SK-MEL-5 (cell line): ENCODE measurements at regions not wholly inside any gene's neighbourhood (a gene's known extent, or its start where the extent isn't known, plus 50 kb on each side); places are given as distances from the start of the nearest gene placed in this dataset.
"Not testable (repeated sequence)": the region's sequence is repeated elsewhere in the genome, so short reads cannot be mapped to it uniquely, and the experiment has no call there.

ENCODE experiments used
- DNase-seq: peaks from one replicate; pipeline ENCODE4 v3.0.0-alpha.2; 2016; ENCODE audit warnings: low read depth, low spot score
- in situ Hi-C: cut with HindIII; loops from 2 replicates; pipeline ENCODE4 v1.10.0; 2016; ENCODE audit warnings: low sequenced_read_pairs, high pct_unique_total_duplicates, low pct_unique_long_range_greater_than_20kb

DNA sequence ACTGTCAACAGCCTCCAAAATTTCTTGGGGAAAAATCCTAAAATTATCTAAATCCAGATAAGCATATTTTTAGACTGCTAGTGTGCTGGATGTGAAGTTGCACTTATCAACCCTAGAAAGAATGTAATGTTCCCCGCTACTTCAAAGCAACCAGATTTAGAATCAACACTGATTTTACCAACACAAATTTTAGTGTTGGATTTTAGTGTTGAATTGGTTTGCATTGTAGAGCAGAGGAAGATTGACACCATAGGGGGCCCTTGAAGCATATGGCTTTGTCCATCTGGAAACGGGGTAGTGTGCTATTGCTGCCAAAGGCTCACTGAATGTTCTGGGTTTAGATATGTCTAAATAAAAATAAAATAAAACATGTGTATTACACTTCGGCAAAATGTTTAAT is 126.3 kb upstream of the EMCN start:
- no peak for DNase-seq
- in situ Hi-C loops = no loop called here

DNA sequence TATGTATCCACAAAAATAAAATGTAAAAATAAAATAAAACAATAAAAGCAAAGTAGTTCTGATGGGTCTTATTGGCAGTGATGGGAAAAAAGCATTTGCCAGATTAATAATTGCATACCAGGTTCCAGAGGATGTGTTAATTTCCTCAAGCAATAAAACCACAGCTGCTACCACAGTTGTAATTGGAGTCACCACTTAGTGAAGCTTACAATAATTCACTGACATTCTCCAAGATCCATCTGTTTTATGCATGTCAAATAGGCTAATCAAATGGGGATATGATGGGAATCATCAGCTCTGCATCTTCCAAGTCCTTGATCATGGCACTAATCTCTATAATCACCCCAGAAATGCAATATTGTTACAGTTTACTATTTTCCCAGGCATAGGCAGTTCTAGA is 123.5 kb upstream of the EMCN start:
- in situ Hi-C loops = no loop called here
- no peak for DNase-seq

DNA sequence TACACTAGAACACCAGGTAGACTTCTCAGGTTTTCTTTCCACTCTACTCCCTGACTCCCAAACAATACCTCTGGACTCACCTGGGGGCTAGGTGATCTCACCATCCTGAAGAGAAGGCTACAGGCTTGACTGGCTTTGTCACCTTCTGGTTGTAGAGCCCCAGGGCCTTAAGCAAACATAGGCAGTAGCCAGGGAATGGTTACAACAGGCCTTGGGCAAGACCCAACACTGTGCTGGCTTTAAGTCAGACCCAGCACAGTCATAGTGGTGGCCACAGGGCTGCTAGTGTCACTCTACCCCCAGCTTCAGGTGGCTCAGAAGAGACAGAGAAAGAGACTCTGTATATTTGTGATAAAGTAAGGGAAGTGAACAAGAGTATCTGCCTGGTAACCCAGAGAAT is 118.1 kb upstream of the EMCN start:
- DNase-seq = no peak
- in situ Hi-C loops = no loop called here

DNA sequence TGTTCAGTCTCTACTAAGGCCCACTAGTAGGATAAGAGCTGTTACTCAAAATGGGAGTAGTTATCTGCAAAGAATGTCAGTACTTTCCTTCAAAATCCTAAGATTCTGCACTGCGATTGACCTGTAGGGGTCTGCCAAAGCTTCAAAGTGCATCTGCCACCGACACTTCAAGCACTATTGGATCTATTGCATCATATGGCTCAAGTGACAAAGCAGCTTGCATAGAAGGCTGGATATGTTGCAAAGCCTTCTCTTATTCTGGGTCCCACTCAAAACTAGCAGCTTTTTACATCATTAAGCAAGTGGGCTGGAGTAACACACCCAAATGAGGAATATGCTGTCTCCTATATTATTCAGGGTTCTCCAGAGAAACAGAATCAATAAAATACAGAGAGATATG is 115.4 kb upstream of the EMCN start:
- in situ Hi-C loops = no loop called here
- no peak for DNase-seq

DNA sequence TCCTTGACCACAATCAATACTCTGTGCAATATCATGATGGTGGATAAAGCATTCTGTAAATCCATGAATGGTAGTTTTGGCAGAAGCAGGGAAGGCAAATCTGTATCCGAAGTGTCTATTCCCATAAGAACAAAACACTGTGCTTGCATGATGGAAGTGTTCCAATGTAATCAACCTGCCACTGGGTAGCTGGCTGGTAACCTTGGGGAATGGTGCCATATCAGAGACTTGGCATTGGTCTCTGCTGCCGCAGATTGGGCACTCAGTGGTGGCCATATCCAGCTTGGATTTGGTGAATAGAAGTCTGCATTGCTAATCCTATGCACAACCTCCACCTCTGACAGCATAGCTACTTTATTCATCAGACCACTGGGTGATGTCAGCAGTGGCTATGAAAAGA is 114.3 kb upstream of the EMCN start:
- in situ Hi-C loops = no loop called here
- no peak for DNase-seq

DNA sequence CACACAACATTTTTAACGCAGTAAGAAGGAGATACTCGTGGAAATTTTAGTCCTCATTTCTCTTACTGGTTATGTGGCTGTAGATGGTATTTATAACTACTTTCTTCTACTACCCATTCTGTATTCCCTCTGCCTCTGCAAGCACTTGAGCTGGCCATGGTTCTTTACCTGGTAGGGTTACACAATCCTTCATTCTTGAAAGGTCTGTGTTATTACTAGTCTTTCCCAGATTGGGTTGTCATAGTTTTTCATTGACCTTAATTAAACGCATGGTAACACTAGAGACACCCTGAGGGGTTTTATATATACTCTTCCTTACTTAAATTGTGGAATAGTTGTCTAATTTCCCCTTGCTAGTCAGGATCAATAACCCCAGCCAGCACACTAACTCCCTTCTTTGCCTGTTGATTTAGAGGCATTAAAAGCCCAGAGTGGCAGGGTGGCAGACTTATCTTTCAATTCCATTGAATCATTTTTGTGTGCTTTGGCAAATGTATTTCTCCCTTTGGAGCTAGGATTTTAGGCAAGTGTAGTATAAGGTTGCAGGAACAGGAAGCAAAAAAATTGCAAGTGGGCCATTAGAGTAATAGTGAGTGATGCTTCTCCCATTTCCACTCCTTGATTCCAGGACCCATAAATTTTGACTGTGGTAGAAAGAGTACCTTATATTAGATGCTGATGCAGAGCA is 113.6 kb upstream of the EMCN start:
- DNase-seq = no peak
- in situ Hi-C loops = no loop called here

DNA sequence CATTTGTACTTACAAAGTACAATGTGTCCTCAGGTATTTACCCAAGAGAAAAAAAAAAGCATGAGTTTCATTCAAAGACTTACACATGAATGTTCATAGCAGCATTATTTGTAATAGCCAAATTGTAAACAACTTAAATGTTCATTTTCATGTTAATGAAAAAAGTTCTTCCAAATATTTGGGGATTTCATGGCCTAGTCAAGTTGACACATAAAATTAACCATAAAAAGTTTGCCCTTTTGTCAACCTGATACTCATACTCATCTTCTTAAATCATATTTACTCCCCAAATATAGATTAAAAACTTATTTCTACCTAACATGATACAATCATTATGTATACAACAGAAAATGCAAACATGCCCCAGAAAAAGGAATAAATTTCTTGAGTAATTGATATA is 112.5 kb upstream of the EMCN start:
- in situ Hi-C loops = no loop called here

DNA sequence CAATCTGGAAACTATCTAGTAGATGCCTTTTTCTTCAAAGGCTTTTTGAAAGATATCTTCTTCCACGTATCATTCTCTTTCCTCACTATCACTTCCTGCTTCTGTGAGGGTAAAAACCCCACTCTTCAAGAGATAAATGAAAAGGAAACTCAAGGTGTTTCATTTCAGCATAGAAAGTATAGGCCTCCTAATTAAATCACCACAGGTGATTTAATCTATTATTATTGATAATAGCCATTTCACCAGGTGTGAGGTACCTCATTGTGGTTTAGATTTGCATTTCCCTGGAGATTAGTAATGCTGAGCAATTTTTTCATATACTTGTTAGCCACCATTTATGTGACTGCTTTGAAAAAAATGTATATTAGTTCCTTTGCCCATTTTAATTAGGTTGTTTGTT is 92.0 kb upstream of the EMCN start:
- in situ Hi-C loops = no loop called here
- no peak for DNase-seq

More for the DNA sequence above, 112.5 kb upstream of the EMCN start:
- DNase-seq = no peak

DNA sequence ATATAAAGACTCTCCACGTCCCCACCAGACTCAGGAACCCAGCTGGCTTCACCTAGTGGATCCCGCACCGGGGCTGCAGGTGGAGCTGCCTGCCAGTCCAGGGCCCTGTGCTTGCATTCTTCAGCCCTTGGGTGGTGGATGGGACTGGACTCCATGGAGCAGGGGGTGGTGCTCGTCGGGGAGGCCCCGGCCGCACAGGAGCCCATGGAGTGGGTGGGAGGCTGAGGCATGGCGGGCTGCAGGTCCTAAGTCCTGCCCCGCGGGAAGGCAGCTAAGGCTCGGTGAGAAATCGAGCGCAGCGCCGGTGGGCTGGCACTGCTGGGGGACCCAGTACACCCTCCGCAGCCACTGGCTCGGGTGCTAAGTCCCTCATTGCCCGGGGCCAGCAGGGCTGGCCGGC is 90.8 kb upstream of the EMCN start:
- DNase-seq, in situ Hi-C loops: not testable (repeated sequence)

DNA sequence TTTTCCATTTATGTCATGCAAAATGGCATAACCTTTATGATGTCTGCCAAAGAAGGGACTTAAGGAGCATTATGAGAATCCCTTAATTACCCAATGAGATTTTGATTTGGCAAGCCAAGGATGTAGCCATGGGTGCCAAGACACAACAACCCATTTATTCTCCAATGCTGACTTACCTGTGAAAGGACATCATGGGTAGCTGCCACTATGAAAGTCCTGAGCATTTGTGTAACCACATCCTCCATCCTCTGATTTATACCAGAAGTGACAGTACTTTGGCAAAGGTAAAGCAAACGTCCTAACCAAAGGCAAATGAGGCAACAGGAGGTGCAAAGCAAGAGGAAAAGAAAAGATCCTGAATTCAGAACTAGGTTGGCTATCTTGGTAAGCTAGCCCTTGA is 87.3 kb upstream of the EMCN start:
- no peak for DNase-seq
- in situ Hi-C loops = no loop called here

DNA sequence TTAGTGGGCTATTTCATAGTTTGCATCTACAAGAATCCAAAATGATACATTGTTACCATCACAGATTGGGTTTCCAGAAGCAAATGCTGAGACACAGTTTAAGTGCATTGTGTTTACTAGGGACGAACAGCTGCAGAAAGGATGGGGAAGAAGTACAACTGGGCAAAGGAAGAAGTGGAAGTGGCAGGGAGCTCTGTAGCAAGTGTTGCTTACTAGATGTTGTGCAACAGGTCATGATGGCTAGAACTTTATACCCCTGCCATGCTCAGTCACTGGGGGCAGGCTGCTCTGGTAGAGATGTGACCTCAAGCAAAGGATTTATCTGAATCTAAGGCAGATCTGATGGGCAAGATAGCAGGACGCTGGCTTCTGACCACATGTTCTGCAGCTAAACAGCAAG is 76.1 kb upstream of the EMCN start:
- no peak for DNase-seq
- in situ Hi-C loops = no loop called here

DNA sequence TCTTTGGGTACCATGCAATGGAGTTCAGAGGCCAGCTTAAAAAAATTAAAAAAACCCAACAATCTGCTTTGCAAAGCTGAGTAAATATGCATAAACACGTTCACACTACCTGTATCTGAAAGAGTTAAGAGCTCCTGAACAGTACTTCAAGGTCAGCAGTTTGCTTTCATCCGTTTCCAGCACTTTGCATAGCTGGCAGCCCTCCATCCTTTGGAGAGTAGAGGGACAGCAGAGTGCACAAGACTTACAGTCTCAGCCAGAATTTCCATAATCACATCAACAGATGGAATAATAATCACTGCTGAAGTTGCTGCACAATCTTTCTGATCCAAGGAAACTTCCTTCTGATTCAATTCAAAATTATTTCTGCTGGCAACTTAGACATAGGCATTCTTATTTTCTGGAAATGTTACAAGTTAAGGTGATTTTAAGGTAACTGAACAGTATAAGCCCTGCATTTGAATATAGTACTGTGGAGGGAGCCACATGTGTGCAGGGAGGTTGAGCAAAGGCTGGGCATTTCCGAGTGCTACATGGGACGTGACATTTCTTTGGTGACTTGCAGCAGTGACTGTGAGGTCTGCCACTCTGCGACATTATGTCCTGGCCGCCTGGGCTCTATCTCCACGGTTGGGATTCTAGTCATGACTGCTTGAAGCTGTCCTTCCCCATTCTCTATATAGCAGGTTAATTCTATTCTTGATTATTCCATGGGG is 73.5 kb upstream of the EMCN start:
- DNase-seq = no peak
- in situ Hi-C loops = no loop called here

DNA sequence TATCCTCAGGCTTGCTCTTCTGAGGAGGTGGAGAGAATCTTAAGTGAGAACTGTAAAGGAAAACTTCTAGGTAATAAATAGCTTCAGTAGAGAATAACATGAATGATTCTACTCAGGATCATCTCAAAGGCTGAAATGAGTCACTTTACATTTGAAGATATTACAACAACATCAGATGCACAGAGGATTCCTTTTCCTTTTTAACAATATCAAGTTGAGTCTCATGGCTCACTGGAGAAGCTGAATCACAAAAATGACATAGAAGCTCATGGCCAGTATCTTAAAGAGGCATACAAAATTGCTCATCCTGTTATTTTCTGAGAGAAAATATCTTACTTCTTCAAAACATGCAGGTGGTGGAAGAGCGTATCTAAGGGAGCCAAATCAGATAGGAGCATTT is 72.5 kb upstream of the EMCN start:
- in situ Hi-C loops = no loop called here
- DNase-seq = no peak

DNA sequence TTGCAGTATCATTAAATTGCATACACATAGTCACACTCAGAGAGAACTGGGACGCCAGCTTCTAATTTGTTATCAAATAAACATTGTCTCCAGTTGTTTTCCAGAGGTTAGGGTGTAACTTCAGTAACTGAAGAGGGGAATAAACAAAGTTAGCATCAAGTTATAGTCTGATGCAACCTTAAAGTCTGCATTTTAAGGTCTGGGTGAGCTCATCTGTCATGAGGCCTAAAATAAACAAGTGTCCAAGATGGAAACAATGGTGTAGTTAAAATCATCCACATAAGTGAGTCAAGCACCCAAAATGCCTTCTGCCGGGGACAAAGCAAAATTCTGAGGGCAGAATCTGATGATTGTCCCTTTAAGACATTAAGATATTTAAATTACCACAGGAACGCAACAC is 70.3 kb upstream of the EMCN start:
- in situ Hi-C loops = no loop called here
- no peak for DNase-seq

DNA sequence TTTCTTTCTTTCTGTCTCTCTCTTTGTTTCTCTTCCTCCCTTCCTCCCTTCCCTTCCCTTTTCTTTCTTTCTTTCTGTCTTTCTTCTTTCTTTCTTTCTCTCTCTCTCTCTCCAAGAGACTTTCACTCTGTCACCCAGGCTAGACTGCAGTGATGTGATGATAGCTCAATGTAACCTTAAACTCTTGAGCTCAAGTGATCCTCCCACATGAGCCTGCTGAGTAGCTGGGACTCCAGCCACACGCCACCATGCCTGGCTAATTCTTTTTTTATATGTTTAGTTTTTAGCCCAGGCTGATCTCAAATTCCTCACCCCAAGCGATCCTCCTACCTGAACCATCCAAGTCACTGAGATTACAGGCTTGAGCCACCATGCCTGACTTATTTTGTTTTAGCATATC is 64.3 kb upstream of the EMCN start:
- in situ Hi-C loops = no loop called here
- no peak for DNase-seq

DNA sequence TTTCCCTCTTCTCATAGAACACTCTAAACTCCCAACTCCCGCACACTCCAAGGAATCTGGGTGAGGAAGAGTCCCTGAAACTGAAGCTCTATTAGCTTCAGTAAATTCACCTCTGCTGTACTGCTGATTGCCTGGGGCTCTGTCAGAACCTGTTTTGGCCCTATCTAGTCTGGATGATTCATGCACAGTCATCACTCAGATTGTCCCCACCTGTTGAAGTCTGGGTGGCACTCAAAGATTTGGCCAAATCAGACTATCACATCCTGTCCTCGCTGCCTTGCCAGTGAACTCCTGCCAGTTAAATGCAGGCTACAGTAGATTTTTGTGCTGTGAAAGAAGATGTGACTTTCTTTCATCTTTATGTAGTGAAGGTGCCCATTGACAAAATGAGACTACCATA is 63.5 kb upstream of the EMCN start:
- in situ Hi-C loops = no loop called here
- DNase-seq = no peak

DNA sequence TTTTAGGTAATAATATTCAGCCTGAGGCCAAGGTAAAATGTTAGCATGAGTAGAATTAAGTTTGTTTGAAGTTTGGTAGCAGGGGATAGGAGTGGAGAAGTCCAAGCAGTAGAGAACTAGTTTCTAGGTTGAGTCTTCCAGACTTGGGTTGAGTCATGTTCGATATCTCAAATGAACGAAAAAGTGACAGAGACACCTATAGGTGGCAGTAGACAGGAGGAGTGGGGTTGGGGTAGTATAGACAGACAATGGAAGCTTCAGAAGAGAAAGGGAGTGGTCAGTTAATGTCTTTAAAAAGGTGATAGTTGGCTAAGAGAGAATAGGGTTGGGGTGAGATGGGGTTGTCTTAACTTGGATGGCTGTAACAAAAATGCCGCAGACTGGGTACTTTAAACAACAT is 58.7 kb upstream of the EMCN start:
- DNase-seq = peak; percentile 11
- in situ Hi-C loops = no loop called here

DNA sequence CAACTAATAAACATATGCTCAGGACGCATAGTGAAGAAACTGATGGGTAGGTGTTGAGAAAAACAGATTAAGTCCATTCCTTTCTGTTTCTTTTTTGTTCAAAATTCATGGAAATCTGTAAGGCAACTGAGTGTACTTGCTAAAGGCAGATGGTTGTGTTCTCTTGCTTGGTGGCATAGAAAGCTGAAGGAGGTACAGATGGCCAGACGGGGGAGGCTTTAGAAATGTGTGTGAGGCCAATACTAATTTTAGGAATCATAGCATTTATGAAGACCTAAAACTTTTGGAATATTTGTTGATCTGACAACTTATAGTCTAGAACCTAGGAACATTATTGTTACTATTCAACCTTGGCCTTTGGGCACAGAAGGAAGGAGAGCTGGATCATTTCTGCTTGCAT is 56.8 kb upstream of the EMCN start:
- in situ Hi-C loops = no loop called here
- DNase-seq = no peak

DNA sequence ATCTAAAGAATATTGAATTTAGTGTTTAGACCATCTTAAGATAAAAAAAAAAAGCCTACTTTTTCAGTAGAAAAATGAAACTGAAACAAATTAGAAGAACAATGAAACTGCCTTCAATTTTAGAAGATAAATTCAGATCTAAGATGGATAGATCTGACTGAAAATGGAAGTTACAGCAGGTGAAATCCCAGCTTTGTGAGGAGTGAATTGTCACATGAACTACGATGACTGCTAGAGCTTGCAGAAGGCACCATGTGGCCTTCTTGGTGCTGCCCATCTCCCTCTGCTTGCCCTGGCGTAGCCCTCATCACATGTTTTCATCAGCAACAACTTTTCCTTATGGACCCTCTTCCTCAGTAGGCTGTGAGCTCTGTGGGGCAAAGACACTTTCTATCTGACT is 51.4 kb upstream of the EMCN start:
- no peak for DNase-seq
- in situ Hi-C loops = no loop called here
